ENCODE measurements at regions not wholly inside any gene's neighbourhood (a gene's known extent, or its start where the extent isn't known, plus 50 kb on each side); places are given as distances from the start of the nearest gene placed in this dataset.

GRCh38 chr5:179408611-179409010 is 63.4 kb upstream of the ADAMTS2 start:
- intact Hi-C loops (cut with DNase I) = no loop called here

GRCh38 chr5:179407191-179408175 is 62.2 kb upstream of the ADAMTS2 start:
- Histone ChIP-seq H3K27me3 (replicated peaks; ENCODE audit: insufficient read depth) (no peaks in the 10 kb centered on the region), H3K9me3 (no peaks in the 10 kb centered on the region), H3K4me1 (replicated peaks) (no peaks in the 10 kb centered on the region), H3K4me3 (no peak overlapping the region), H3K36me3 (no peaks in the 10 kb centered on the region), H3K27ac (peak overlapping the region in 1 of 2 donors; percentile 15)
- TF ChIP-seq POLR2A (IDR thresholded peaks at IDR 0.05) (no peak), CTCF (IDR thresholded peaks at IDR 0.05) (no peak), POLR2AphosphoS5 (IDR thresholded peaks at IDR 0.05) (no peak)
- 86% methylated on average over 16 of the region's 16 CpGs for WGBS
- no peak for DNase-seq (ENCODE audit: low spot score)
- intact Hi-C loops (cut with DNase I) = no loop called here

More at GRCh38 chr5:179408611-179409010, 63.4 kb upstream of the ADAMTS2 start:
- no peaks in the 10 kb centered on the region for H3K9me3 ChIP-seq
- no peaks in the 10 kb centered on the region for H3K27me3 ChIP-seq (replicated peaks; ENCODE audit: insufficient read depth)
- no peak overlapping the region for H3K4me3 ChIP-seq
- DNase-seq (ENCODE audit: low spot score) = no peak
- H3K36me3 ChIP-seq = no peaks in the 10 kb centered on the region
- no peak for TF ChIP-seq CTCF (IDR thresholded peaks at IDR 0.05)
- no peak for TF ChIP-seq POLR2AphosphoS5 (IDR thresholded peaks at IDR 0.05)
- TF ChIP-seq POLR2A (IDR thresholded peaks at IDR 0.05) = no peak
- H3K27ac ChIP-seq = no peak overlapping the region
- 77% methylated on average over 19 of the region's 19 CpGs for WGBS
- H3K4me1 ChIP-seq (replicated peaks) = no peaks in the 10 kb centered on the region

GRCh38 chr5:179406031-179406961 is 61.0 kb upstream of the ADAMTS2 start:
- no peak for TF ChIP-seq CTCF (IDR thresholded peaks at IDR 0.05)
- TF ChIP-seq POLR2AphosphoS5 (IDR thresholded peaks at IDR 0.05) = no peak
- TF ChIP-seq POLR2A (IDR thresholded peaks at IDR 0.05) = no peak
- DNase-seq (ENCODE audit: low spot score) = no peak
- Histone ChIP-seq H3K9me3 (no peaks in the 10 kb centered on the region), H3K4me1 (replicated peaks) (no peaks in the 10 kb centered on the region), H3K4me3 (no peak overlapping the region), H3K27me3 (replicated peaks; ENCODE audit: insufficient read depth) (no peaks in the 10 kb centered on the region), H3K27ac (peak overlapping the region in 1 of 2 donors; percentile 15), H3K36me3 (no peaks in the 10 kb centered on the region)
- intact Hi-C loops (cut with DNase I) = no loop called here
- 62% methylated on average over 17 of the region's 18 CpGs for WGBS

- DNase-seq (ENCODE audit: low spot score) = no peak
Observed at GRCh38 chr5:179405426-179406030, 60.3 kb upstream of the ADAMTS2 start.

More at GRCh38 chr5:179405426-179406030, 60.3 kb upstream of the ADAMTS2 start:
- intact Hi-C loops (cut with DNase I) = no loop called here
- WGBS = 89% methylated on average over 16 of the region's 16 CpGs
- Histone ChIP-seq H3K27ac (no peak overlapping the region), H3K9me3 (no peaks in the 10 kb centered on the region), H3K27me3 (replicated peaks; ENCODE audit: insufficient read depth) (no peaks in the 10 kb centered on the region), H3K36me3 (no peaks in the 10 kb centered on the region), H3K4me1 (replicated peaks) (no peaks in the 10 kb centered on the region), H3K4me3 (no peak overlapping the region)
- TF ChIP-seq POLR2A (IDR thresholded peaks at IDR 0.05) (no peak), CTCF (IDR thresholded peaks at IDR 0.05) (no peak), POLR2AphosphoS5 (IDR thresholded peaks at IDR 0.05) (no peak)

All from prostate gland (tissue), 2 donors.